Activated T-cell treated with anti-CD3 and anti-CD28 coated beads for 48 hours (primary cell): ENCODE measurements at regions not wholly inside any gene's neighbourhood (a gene's known extent, or its start where the extent isn't known, plus 50 kb on each side); places are given as distances from the start of the nearest gene placed in this dataset.

Source experiments
- DNase-seq: peaks from one replicate; pipeline ENCODE4 v3.0.0-alpha.2; 2020; ENCODE audit warnings: low read depth

- no peak for DNase-seq
Observed at GRCh38 chr9:91067306-91067860, 265.8 kb downstream of the SYK start.

GRCh38 chr9:91071184-91071990 lies 269.8 kb downstream of the SYK start:
- peak; percentile 63 for DNase-seq

GRCh38 chr9:91073049-91073810 lies 271.6 kb downstream of the SYK start:
- DNase-seq = no peak

DNA sequence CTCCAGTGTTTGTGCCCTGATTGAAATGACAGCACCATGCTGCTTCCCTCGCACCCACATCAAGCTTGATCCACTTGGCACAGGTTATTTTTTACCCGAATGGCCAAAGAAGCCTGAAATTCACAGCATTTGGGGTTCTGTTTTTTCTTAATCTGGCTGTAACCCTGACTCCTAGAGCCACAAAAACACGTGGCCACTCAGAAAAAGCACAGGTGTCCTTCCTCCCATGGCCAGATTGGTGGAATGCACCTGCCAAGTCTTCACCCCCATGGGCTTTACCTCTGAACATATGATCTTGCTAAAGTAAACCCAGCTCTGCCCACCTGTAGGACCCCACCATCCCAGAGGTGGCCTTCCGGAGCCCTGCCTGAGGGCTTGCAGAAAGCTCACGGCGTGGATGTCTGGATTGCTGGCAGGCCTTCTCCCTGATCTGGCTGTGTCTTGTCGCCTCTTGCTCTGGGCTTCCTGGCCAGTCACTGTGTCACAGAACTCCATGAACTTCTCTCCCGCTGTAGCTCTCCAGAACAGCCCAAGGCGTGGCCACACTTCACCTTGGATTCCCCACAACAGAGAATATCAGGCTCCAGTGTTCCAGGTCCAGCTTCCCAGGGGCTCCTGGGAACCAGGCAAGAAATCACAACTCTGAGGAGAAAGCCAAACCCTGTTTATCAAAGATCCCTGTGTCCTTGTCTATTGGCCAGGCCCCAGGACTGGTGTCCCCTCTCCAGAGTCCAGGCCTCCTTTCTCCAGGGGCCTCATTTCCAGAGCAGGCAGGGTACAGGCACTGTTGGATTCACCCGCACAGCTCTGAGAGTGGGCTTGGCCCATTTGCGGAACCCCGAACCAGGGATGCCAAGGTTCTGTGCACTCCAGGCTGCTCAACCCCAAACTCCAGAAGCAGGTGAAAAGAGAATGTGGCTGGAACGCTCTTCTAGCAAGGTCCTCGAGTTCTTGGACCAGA lies 272.5 kb downstream of the SYK start:
- no peak for DNase-seq

GRCh38 chr9:91074866-91075265 lies 273.2 kb downstream of the SYK start:
- DNase-seq = no peak

DNA sequence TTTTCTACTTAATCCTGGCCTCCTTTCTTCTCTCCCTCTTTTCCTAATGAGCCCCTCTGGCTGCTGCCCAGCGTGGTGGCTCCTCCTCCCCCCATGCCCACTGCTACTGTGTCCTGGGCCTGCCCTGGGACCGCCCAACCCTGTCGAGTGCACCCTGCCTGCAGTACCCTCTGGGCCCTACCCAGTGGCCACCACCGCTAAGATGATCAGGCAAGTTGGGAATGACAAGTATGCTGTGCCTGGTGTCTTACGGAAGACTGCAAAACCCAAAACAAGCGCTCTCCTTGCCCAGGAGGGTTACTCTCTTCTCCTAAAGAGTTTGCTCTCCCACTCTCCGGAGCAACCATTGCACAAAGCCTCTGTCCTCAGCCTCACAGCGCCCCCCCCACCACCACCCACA lies 273.7 kb downstream of the SYK start:
- DNase-seq = no peak

GRCh38 chr9:91077624-91078368 lies 276.2 kb downstream of the SYK start:
- no peak for DNase-seq

- DNase-seq = no peak
Observed at GRCh38 chr9:91078369-91078695, 276.7 kb downstream of the SYK start.

- DNase-seq = no peak
Observed at GRCh38 chr9:91082731-91083130, 279.0 kb downstream of the AUH start.

DNA sequence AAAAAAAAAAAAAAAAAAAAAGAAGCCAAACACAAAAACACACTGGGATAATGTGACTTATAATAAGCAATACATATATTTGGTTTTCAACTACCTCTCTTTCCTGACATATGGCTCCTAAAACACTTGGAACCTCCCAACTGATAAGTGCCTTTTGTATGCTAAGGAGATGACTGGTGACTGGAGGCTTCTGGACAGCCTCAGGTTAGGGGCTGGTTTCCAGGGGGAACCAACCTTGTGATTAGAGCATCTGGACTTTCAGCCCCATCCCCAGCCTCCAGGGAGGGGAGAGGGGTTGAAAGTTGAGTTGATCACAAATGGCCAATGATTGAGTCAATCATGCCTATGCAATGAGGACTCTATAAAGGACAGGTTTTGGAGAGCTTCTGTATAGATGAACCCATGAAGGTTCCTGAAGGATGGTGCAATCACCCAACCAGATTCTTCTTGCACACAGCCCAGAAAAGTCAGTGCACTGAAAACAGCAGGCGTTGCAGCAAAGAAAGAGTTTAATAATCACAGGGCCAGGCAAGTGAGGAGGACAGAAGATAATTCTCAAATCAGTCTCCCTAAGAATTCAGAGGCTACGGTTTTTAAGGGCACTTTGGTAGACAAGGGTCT lies 276.7 kb downstream of the AUH start:
- DNase-seq = no peak

GRCh38 chr9:91085517-91086291 lies 276.0 kb downstream of the AUH start:
- DNase-seq = no peak

DNA sequence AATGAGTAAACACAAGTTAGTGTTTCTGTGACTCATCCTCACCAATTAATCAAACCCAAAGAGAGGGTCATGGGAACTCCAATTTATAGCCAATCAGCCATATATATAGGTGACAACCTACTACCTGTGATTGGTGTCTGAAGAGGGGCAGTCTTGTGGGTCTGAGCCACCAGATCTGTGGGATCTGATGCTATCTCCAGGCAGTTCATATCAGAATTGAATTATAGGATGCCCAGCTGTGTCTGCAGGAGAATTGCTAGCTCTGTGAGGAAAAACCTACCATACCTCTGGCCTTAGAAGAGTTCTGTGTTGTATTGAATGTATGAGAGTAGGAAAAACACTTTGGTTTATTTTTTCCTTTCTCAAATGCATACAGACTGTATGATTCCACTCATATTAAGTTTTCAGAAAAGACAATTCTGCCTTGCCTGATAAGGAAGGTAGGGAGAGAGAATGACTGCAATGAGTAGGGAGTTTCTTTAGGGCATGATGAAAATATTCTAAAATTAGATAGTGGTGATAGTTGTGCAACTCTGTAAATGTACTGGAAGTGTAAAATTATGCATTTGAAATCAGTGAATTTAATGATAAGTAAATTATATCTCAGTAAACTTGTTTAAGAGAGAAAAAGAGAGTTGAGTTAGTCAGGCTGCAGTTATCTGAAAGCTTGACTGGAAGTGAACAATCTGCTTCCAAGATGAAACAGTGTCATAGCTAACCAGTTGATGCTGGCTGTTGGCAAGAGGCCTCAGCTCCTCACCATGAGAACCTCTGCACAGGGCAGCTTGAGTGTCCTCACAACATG lies 274.9 kb downstream of the AUH start:
- DNase-seq = no peak

DNA sequence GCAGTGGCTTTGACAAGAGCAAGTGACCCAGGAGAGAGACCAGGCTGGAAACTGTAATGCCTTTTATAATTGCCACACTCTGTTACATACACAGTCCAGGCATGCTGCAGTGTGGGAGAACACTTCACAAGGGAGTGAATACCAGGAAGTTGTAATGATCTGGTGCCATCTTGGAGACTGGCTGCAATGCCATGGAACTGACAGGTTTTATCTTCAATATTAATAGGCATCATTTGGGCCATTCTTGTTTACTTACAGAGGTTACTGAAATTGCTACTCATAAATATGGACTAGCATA lies 274.3 kb downstream of the AUH start:
- no peak for DNase-seq

- DNase-seq = no peak
Observed at GRCh38 chr9:91089405-91090129, 272.2 kb downstream of the AUH start.

GRCh38 chr9:91090130-91090410 lies 271.6 kb downstream of the AUH start:
- no peak for DNase-seq

DNA sequence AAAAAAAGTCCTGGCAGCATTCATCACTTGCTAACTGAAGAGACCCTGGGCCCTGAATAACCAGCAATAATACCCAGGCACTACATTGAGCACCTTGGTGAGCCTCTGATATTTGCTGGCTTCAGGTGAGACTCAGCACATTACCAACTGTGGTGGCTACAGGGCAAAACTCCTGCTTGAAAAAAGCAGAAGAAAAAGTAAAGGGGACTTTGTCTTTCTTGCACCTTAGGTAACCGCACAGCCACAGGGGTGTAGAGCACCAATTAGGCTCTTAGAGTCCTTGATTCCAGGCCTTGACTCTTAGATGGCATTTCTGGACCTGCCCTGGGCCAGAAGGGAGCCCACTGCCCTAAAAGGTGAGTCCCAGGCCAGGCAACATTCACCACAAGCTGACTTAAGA lies 269.5 kb downstream of the AUH start:
- no peak for DNase-seq

DNA sequence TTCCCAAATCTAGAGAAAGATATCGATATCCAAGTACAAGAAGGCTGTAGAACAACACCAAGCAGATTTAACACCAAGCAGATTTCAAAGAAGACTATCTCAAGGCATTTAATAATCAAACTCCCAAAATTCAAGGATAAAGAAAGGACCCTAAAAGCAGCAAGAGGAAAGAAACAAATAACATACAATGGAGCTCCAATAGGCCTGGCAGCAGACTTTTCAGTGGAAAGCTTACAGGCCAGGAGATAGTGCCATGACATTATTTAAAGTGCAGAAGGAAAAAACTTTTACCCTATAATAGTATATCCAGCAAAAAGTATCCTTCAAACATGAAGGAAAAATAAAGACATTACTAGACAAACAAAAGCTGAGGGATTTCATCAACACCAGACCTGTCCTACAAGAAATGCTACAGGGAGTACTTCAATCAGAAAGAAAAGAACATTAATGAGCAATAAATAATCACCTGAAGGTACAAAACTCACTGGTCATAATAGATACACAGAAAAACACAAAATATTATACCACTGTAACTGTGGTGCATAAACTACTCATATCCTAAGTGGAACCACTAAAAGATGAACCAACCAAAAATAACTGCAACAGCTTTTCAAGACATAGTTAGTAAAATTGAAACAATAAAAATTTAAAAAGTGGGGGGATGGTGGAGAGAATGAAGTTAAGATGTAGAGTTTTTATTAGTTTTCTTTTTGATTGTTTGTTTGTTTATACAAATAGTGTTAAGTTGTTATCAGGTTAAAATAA lies 267.2 kb downstream of the AUH start:
- DNase-seq = no peak

- no peak for DNase-seq
Observed at GRCh38 chr9:91098203-91098850, 263.4 kb downstream of the AUH start.
